Adrenal gland (tissue), 9 donors: ENCODE measurements at regions not wholly inside any gene's neighbourhood (a gene's known extent, or its start where the extent isn't known, plus 50 kb on each side); places are given as distances from the start of the nearest gene placed in this dataset.

Source experiments
- DNase-seq, 7 donors: peaks; one replicate each; pipeline ENCODE4 v3.0.0-alpha.2; 2019 to 2020
- H3K27ac ChIP-seq, 5 donors: fragments of 200-600 bp; sonication (generic) in 4 of 5; 1 replicate in 3 of 5; 2 replicates in 2 of 5; pipeline versions ENCODE4 v1.5.1 to v1.8.0; 2016 to 2020; ENCODE audit warnings: mild to moderate bottlenecking in 1 of 5
- H3K27me3 ChIP-seq: fragments of 200-600 bp; 2 replicates; pipeline ENCODE4 v1.8.0; 2021
- H3K36me3 ChIP-seq, 2 donors: fragments of 200-600 bp; replicated peaks in 1 of 2; 1 replicate in 1 of 2; 2 replicates in 1 of 2; pipeline versions ENCODE4 v1.5.1 to v1.8.0; 2018 to 2022
- H3K4me1 ChIP-seq, 2 donors: fragments of 200-600 bp; replicated peaks in 1 of 2; 1 replicate in 1 of 2; 2 replicates in 1 of 2; pipeline versions ENCODE4 v1.5.1 to v1.8.0; 2018 to 2021
- H3K4me3 ChIP-seq, 4 donors: fragments of 200-600 bp; sonication (generic) in 3 of 4; one replicate each; pipeline ENCODE4 v1.5.1; 2016 to 2018
- H3K9me3 ChIP-seq, 3 donors: fragments of 200-600 bp; sonication (generic) in 1 of 3; replicated peaks in 1 of 3; 1 replicate in 2 of 3; 2 replicates in 1 of 3; pipeline versions ENCODE4 v1.5.1 to v1.8.0; 2016 to 2021
- CTCF ChIP-seq, 6 experiments: fragments of 450-650 bp in 4 of 6; fragments of 200-600 bp in 2 of 6; sonication (generic) in 1 of 6; IDR thresholded peaks; 1 replicate in 5 of 6; 2 replicates in 1 of 6; pipeline versions ENCODE4 v1.5.1 to v1.8.0; 2016 to 2021; ENCODE audit warnings: antibody characterized with exemption in 6 of 6, mild to moderate bottlenecking in 2 of 6, moderate library complexity in 1 of 6
- POLR2A ChIP-seq, 2 donors: fragments of 450-650 bp; IDR thresholded peaks; one replicate each; pipeline ENCODE4 v1.6.1; 2017; ENCODE audit warnings: antibody characterized with exemption in 2 of 2, mild to moderate bottlenecking in 2 of 2, moderate library complexity in 1 of 2
- WGBS, 4 donors: extraction: QIAGEN DNeasy Blood & Tissue Kit in 2 of 4; methylation state at CpG; one replicate each; pipeline versions ENCODE4 v1.1.5 to v1.1.7; 2013 to 2017; 5-methylcytosine and 5-hydroxymethylcytosine counted together
- intact Hi-C, 2 donors: fragments of 100-400 bp; cut with DNase I; formaldehyde crosslinking; loops; one replicate each; pipeline versions ENCODE4 v1.14.1 to v1.15.0; 2022 to 2023
- donor health status: healthy with polysubstance abuse.
- donor health status: Bipolar disorder and iron deficiency.
- donor health status: DM: yes; HTN: yes; CAD: no.
- donor health status: DM: no; HTN: no; CAD: no.
- donor health status: DM: no; HTN: no; CAD: no.

GRCh38 chr16:17026600-17027242 lies 444.0 kb downstream of the XYLT1 start:
- no peaks in the 10 kb centered on the region for H3K36me3 ChIP-seq
- H3K27ac ChIP-seq, result no peak overlapping the region
- H3K27me3 ChIP-seq, result no peaks in the 10 kb centered on the region
- H3K4me1 ChIP-seq, result peaks cover 0 to 5% of the 10 kb centered on the region in 2 donors
- H3K9me3 ChIP-seq, result no peaks in the 10 kb centered on the region
- no peak for TF ChIP-seq CTCF (IDR thresholded peaks at IDR 0.05)
- no peak for TF ChIP-seq POLR2A (IDR thresholded peaks at IDR 0.05)
- DNase-seq, result no peak
- intact Hi-C loops, result no loop called here
- no peak overlapping the region for H3K4me3 ChIP-seq
- 51 to 71% (median 60%) methylated on average over 2 of the region's 2 CpGs for WGBS, 4 donors

- Histone ChIP-seq H3K27me3 (no peaks in the 10 kb centered on the region), H3K4me1 (peaks cover 0 to 5% of the 10 kb centered on the region in 2 donors), H3K36me3 (no peaks in the 10 kb centered on the region), H3K27ac (no peak overlapping the region), H3K4me3 (no peak overlapping the region), H3K9me3 (no peaks in the 10 kb centered on the region)
- intact Hi-C loops, result no loop called here
- WGBS, 4 donors, result 82 to 83% (median 83%) methylated on average over 6 of the region's 6 CpGs
- DNase-seq, result no peak
- TF ChIP-seq CTCF (IDR thresholded peaks at IDR 0.05) (no peak), POLR2A (IDR thresholded peaks at IDR 0.05) (no peak)
Observed at GRCh38 chr16:17027488-17028129, 443.2 kb downstream of the XYLT1 start.

DNA sequence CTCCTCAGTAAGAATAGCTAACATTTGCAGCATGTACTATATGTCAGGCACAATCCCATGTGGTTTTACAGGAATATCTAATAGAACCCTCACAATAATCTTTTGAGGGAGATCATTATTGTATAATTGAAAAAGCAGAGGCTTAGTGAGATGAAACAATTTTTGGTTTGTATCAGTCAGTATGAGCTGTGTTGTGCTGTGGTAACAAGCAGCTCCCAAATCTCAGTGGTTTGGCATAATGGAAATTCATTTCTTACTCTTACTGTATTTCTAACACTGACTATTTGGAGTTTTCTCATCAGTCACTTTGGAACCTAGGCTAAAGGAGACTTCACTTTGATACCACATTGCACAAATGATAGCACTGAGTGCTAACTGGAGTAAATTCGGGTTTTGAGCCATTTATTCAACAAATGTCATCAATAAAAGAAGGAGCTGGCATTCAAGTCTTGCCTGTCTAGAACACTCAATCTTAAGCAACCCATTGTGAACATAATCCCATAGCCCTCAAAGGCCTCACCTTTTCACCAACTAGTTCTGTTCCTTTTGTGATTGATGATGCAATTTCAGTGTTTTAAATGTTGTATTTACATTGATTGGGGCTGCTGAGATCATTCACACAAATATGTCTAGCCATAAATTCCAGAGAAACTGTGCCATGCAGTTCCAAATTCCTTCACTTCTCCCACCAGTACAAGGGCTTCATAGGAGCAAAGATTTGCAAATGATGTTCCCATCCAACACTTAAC lies 441.0 kb downstream of the XYLT1 start:
- DNase-seq, result no peak
- Histone ChIP-seq H3K27ac (no peak overlapping the region), H3K4me1 (peaks cover 0 to 5% of the 10 kb centered on the region in 2 donors), H3K4me3 (no peak overlapping the region), H3K27me3 (no peaks in the 10 kb centered on the region), H3K36me3 (no peaks in the 10 kb centered on the region), H3K9me3 (no peaks in the 10 kb centered on the region)
- 45 to 84% (median 71%) methylated on average over 1 of the region's 1 CpG for WGBS, 4 donors
- intact Hi-C loops, result no loop called here
- TF ChIP-seq CTCF (IDR thresholded peaks at IDR 0.05), result no peak
- TF ChIP-seq POLR2A (IDR thresholded peaks at IDR 0.05), result no peak

DNA sequence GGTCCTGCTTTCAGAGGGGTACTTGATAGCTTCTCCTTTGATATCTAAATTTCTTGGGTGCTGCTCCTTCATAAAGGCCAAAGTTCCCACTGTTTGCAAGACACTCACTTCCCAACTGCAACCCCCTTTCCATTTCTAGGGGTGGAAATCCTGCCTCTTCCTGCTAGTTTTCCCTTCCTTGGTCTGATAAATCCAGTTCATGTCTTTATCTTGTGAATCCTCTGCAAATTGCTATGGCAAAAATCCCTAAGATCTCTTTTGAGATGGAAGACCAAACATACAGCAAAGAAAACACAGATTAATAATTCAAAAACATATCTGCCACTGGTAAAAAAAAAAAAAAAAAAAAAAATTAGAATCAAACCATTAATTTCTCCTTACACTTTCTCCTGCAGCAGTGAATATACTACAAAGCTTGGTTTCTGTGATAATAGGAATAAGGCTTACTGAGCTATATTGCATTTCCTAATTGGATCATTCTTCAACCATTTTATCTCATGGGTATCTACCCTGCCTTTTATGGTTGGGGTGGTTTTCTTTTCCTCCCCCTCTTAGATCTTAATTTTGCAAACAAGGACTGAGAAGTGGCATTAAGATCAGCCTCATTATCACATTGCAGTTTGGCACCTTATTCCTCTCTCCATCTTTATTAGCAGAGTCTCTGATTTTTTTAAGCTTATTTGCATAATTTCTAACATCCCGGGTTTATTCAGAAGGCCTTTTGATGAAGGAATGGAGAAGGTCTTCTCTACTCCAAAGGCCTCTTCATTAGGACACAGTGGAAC lies 439.1 kb downstream of the XYLT1 start:
- 80 to 89% (median 85%) methylated on average over 1 of the region's 1 CpG for WGBS, 4 donors
- Histone ChIP-seq H3K36me3 (no peaks in the 10 kb centered on the region), H3K27ac (no peak overlapping the region), H3K4me3 (no peak overlapping the region), H3K9me3 (no peaks in the 10 kb centered on the region), H3K27me3 (no peaks in the 10 kb centered on the region), H3K4me1 (peaks cover 0 to 5% of the 10 kb centered on the region in 2 donors)
- DNase-seq, result no peak
- TF ChIP-seq POLR2A (IDR thresholded peaks at IDR 0.05), result no peak
- TF ChIP-seq CTCF (IDR thresholded peaks at IDR 0.05), result no peak
- intact Hi-C loops, result no loop called here
